ENCODE measurements at regions not wholly inside any gene's neighbourhood (a gene's known extent, or its start where the extent isn't known, plus 50 kb on each side); places are given as distances from the start of the nearest gene placed in this dataset.
"Not testable (repeated sequence)": the region's sequence is repeated elsewhere in the genome, so short reads cannot be mapped to it uniquely, and the experiment has no call there.

GRCh38 chr3:99586701-99587100, 51.7 kb upstream of the COL8A1 start:
- no peak for DNase-seq (ENCODE audit: low spot score)

- DNase-seq (ENCODE audit: low spot score), result no peak
These were observed 58.4 kb upstream of the COL8A1 start for GRCh38 chr3:99579965-99580364.

- no peak for DNase-seq (ENCODE audit: low spot score)
These were observed 59.1 kb upstream of the COL8A1 start for GRCh38 chr3:99579246-99579645.

- no peak for DNase-seq (ENCODE audit: low spot score)
These were observed 59.9 kb upstream of the COL8A1 start for GRCh38 chr3:99578339-99578970.

- no peak for DNase-seq (ENCODE audit: low spot score)
These were observed 61.4 kb upstream of the COL8A1 start for GRCh38 chr3:99576904-99577559.

- no peak for DNase-seq (ENCODE audit: low spot score)
These were observed 62.7 kb upstream of the COL8A1 start for GRCh38 chr3:99575683-99576082.

GRCh38 chr3:99570061-99570460, 68.3 kb upstream of the COL8A1 start:
- DNase-seq (ENCODE audit: low spot score), result no peak

GRCh38 chr3:99568663-99569335, 69.6 kb upstream of the COL8A1 start:
- DNase-seq (ENCODE audit: low spot score), result no peak

GRCh38 chr3:99565331-99565730, 73.1 kb upstream of the COL8A1 start:
- DNase-seq (ENCODE audit: low spot score), result no peak

- DNase-seq (ENCODE audit: low spot score), result no peak
These were observed 75.3 kb upstream of the COL8A1 start for GRCh38 chr3:99562990-99563607.

- DNase-seq (ENCODE audit: low spot score), result no peak
These were observed 76.3 kb upstream of the COL8A1 start for GRCh38 chr3:99562138-99562537.

- DNase-seq (ENCODE audit: low spot score), result no peak
These were observed 77.3 kb upstream of the COL8A1 start for GRCh38 chr3:99561056-99561455.

- no peak for DNase-seq (ENCODE audit: low spot score)
These were observed 79.2 kb upstream of the COL8A1 start for GRCh38 chr3:99559196-99559595.

- DNase-seq (ENCODE audit: low spot score), result not testable (repeated sequence)
These were observed 82.5 kb upstream of the COL8A1 start for GRCh38 chr3:99555885-99556284.

- no peak for DNase-seq (ENCODE audit: low spot score)
These were observed 86.9 kb upstream of the COL8A1 start for GRCh38 chr3:99551520-99551919.

- DNase-seq (ENCODE audit: low spot score), result no peak
These were observed 88.3 kb upstream of the COL8A1 start for GRCh38 chr3:99549957-99550603.

GRCh38 chr3:99549220-99549619, 89.2 kb upstream of the COL8A1 start:
- DNase-seq (ENCODE audit: low spot score), result no peak

- no peak for DNase-seq (ENCODE audit: low spot score)
These were observed 89.7 kb upstream of the COL8A1 start for GRCh38 chr3:99548674-99549073.

- no peak for DNase-seq (ENCODE audit: low spot score)
These were observed 92.3 kb upstream of the COL8A1 start for GRCh38 chr3:99545941-99546580.

GRCh38 chr3:99544786-99545281, 93.6 kb upstream of the COL8A1 start:
- no peak for DNase-seq (ENCODE audit: low spot score)

- no peak for DNase-seq (ENCODE audit: low spot score)
These were observed 94.6 kb upstream of the COL8A1 start for GRCh38 chr3:99543796-99544195.
